Keratinocyte (primary cell): ENCODE measurements at regions not wholly inside any gene's neighbourhood (a gene's known extent, or its start where the extent isn't known, plus 50 kb on each side); places are given as distances from the start of the nearest gene placed in this dataset.
A peak's percentile ranks its signal among the peaks of the same experiment; 100 is the strongest.

Experiments used
- DNase-seq: peaks from one replicate; pipeline ENCODE4 v3.0.0-alpha.2; 2011; ENCODE audit warnings: low read depth, missing footprints, low spot score
- FAIRE-seq: peaks from 2 replicates; lab custom pipeline; 2011; peaks lifted over from hg19 to GRCh38; lab: Jason Lieb, UNC
- H2AFZ ChIP-seq: 2 replicates; pipeline ENCODE4 v1.6.0; 2012; ENCODE audit warnings: low read length, control low read depth, inconsistent platforms; ENCODE audit not compliant: control insufficient read depth
- H3K27ac ChIP-seq: 2 replicates; pipeline ENCODE4 v1.5.1; 2011; ENCODE audit warnings: low read length; ENCODE audit not compliant: control insufficient read depth, insufficient read depth
- H3K27me3 ChIP-seq: 3 replicates; pipeline ENCODE4 v1.6.0; 2011; ENCODE audit warnings: low read length; ENCODE audit not compliant: control insufficient read depth, insufficient read depth; ENCODE audit errors: extremely low read depth
- H3K36me3 ChIP-seq, 2 experiments: 2 replicates in 1 of 2; 3 replicates in 1 of 2; pipeline ENCODE4 v1.5.1; 2011; ENCODE audit warnings: low read length in 2 of 2, mild to moderate bottlenecking in 1 of 2; ENCODE audit not compliant: control insufficient read depth in 2 of 2, insufficient read depth in 2 of 2; ENCODE audit errors: extremely low read depth in 1 of 2
- H3K4me1 ChIP-seq: 3 replicates; pipeline ENCODE4 v1.5.1; 2011; ENCODE audit warnings: low read length; ENCODE audit not compliant: control insufficient read depth, insufficient read depth; ENCODE audit errors: extremely low read depth
- H3K4me2 ChIP-seq: 3 replicates; pipeline ENCODE4 v1.6.0; 2011; ENCODE audit warnings: low read depth, low read length; ENCODE audit not compliant: control insufficient read depth, insufficient read depth; ENCODE audit errors: extremely low read depth
- H3K4me3 ChIP-seq, 3 experiments: fragments of 200-600 bp in 1 of 3; sonication (generic) in 1 of 3; 2 replicates in 2 of 3; 3 replicates in 1 of 3; pipeline ENCODE4 v1.5.1; 2011 to 2016; ENCODE audit warnings: low read length in 3 of 3, mild to moderate bottlenecking in 3 of 3, control low read depth in 2 of 3, inconsistent platforms in 1 of 3, low read depth in 1 of 3, mixed read lengths in 1 of 3, mixed run types in 1 of 3, moderate library complexity in 1 of 3; ENCODE audit not compliant: control insufficient read depth in 2 of 3, insufficient read depth in 2 of 3; ENCODE audit errors: extremely low read depth in 1 of 3
- H3K79me2 ChIP-seq: 2 replicates; pipeline ENCODE4 v1.6.0; 2012; ENCODE audit warnings: low read length; ENCODE audit not compliant: control insufficient read depth, insufficient read depth
- H3K9ac ChIP-seq: 3 replicates; pipeline ENCODE4 v1.6.0; 2011; ENCODE audit warnings: low read length; ENCODE audit not compliant: control insufficient read depth, insufficient read depth; ENCODE audit errors: extremely low read depth
- H3K9me1 ChIP-seq: 3 replicates; pipeline ENCODE4 v1.6.0; 2011; ENCODE audit warnings: low read length; ENCODE audit not compliant: control insufficient read depth, insufficient read depth; ENCODE audit errors: extremely low read depth
- H3K9me3 ChIP-seq: 2 replicates; pipeline ENCODE4 v1.5.1; 2012; ENCODE audit warnings: low read depth, low read length; ENCODE audit not compliant: control insufficient read depth
- H4K20me1 ChIP-seq: 3 replicates; pipeline ENCODE4 v1.6.0; 2011; ENCODE audit warnings: low read length; ENCODE audit not compliant: control insufficient read depth, insufficient read depth; ENCODE audit errors: extremely low read depth
- CTCF ChIP-seq, 3 experiments: IDR thresholded peaks in 1 of 3; conservative IDR thresholded peaks in 1 of 3; optimal IDR thresholded peaks in 1 of 3; 2 replicates in 2 of 3; 3 replicates in 1 of 3; pipeline versions ENCODE3 to v1.5.1; 2011; ENCODE audit warnings: low read length in 3 of 3, mild to moderate bottlenecking in 3 of 3, moderate library complexity in 2 of 3, control low read depth in 1 of 3, inconsistent platforms in 1 of 3; ENCODE audit not compliant: insufficient read depth in 2 of 3; ENCODE audit errors: extremely low read depth in 1 of 3
- EZH2 ChIP-seq: IDR thresholded peaks from one replicate; pipeline ENCODE4 v1.6.1; 2012; ENCODE audit warnings: inconsistent platforms, mild to moderate bottlenecking, low read length, moderate library complexity
- dilution Hi-C: fragments of 300-500 bp; cut with MboI; formaldehyde crosslinking; loops from one replicate; pipeline ENCODE4 v1.7.0; 2020; ENCODE audit warnings: low sequenced_read_pairs; ENCODE audit not compliant: extremely low pct_ligation_motif_present

GRCh38 chr11:109029927-109030326 is 365.1 kb downstream of the DDX10 start:
- FAIRE-seq (no peak), DNase-seq (no peak)
- H3K4me2 ChIP-seq: no peak overlapping the region
- no peak overlapping the region for H3K27ac ChIP-seq
- H3K79me2 ChIP-seq: no peaks in the 10 kb centered on the region
- H3K4me1 ChIP-seq: peaks cover 13% of the 10 kb centered on the region
- dilution Hi-C loops: no loop called here
- no peaks in the 10 kb centered on the region for H3K9me1 ChIP-seq
- no peaks in the 10 kb centered on the region for H3K27me3 ChIP-seq
- TF ChIP-seq EZH2 (no peak), CTCF (optimal IDR thresholded peaks at IDR 0.05 in 1 of 3, IDR thresholded peaks at IDR 0.05 in 1 of 3, conservative IDR thresholded peaks at IDR 0.05 in 1 of 3; ENCODE audit: extremely low read depth in 1 of 3, insufficient read depth in 2 of 3, low read length in 3 of 3) (no peak)
- no peaks in the 10 kb centered on the region for H3K9me3 ChIP-seq
- no peaks in the 10 kb centered on the region for H3K36me3 ChIP-seq
- H3K4me3 ChIP-seq: no peak overlapping the region
- H3K9ac ChIP-seq: no peak overlapping the region
- H2AFZ ChIP-seq: no peak overlapping the region
- H4K20me1 ChIP-seq: no peaks in the 10 kb centered on the region

GRCh38 chr11:109033627-109034338 is 368.9 kb downstream of the DDX10 start:
- Histone ChIP-seq H3K27me3 (no peaks in the 10 kb centered on the region), H3K9me3 (no peaks in the 10 kb centered on the region), H2AFZ (peak overlapping the region; percentile 62), H3K36me3 (no peaks in the 10 kb centered on the region), H3K27ac (peak overlapping the region; percentile 36), H3K9ac (no peak overlapping the region), H3K9me1 (no peaks in the 10 kb centered on the region), H4K20me1 (no peaks in the 10 kb centered on the region), H3K4me1 (peaks cover 25% of the 10 kb centered on the region), H3K79me2 (no peaks in the 10 kb centered on the region), H3K4me3 (no peak overlapping the region), H3K4me2 (peak overlapping the region; percentile 22)
- DNase-seq (peak; percentile 64), FAIRE-seq (peak; percentile 92)
- TF ChIP-seq EZH2 (no peak), CTCF (optimal IDR thresholded peaks at IDR 0.05 in 1 of 3, IDR thresholded peaks at IDR 0.05 in 1 of 3, conservative IDR thresholded peaks at IDR 0.05 in 1 of 3; ENCODE audit: extremely low read depth in 1 of 3, insufficient read depth in 2 of 3, low read length in 3 of 3) (no peak)
- dilution Hi-C loops: no loop called here
